Left ventricle myocardium inferior (tissue), 1 donor: ENCODE measurements at regions not wholly inside any gene's neighbourhood (a gene's known extent, or its start where the extent isn't known, plus 50 kb on each side); places are given as distances from the start of the nearest gene placed in this dataset.

ENCODE experiments used
- DNase-seq: peaks from one replicate; pipeline ENCODE4 v3.0.0-alpha.2; 2020
- H3K27ac ChIP-seq: fragments of 200-600 bp; replicated peaks from 2 replicates; pipeline ENCODE4 v1.8.0; 2021
- H3K27me3 ChIP-seq: fragments of 200-600 bp; 2 replicates; pipeline ENCODE4 v1.8.0; 2021; ENCODE audit warnings: low read depth
- H3K36me3 ChIP-seq: fragments of 200-600 bp; 2 replicates; pipeline ENCODE4 v1.8.0; 2021
- H3K4me1 ChIP-seq: fragments of 200-600 bp; 2 replicates; pipeline ENCODE4 v1.8.0; 2021
- H3K4me3 ChIP-seq: fragments of 200-600 bp; 2 replicates; pipeline ENCODE4 v1.8.0; 2021; ENCODE audit warnings: mild to moderate bottlenecking, moderate library complexity
- H3K9me3 ChIP-seq: fragments of 200-600 bp; replicated peaks from 2 replicates; pipeline ENCODE4 v1.8.0; 2021
- intact Hi-C: fragments of 100-400 bp; cut with micrococcal nuclease; formaldehyde crosslinking; loops from one replicate; pipeline ENCODE4 v1.11.0; 2022
- TF ChIP-seq, protein P1 (sequence below): fragments of 200-600 bp; IDR thresholded peaks from 2 replicates; pipeline ENCODE4 v1.8.0; 2021; ENCODE audit warnings: antibody characterized with exemption, mild to moderate bottlenecking, borderline replicate concordance
- donor health status: DM: no; HTN: yes; CAD: no; lungs with severe emphysema.

DNA sequence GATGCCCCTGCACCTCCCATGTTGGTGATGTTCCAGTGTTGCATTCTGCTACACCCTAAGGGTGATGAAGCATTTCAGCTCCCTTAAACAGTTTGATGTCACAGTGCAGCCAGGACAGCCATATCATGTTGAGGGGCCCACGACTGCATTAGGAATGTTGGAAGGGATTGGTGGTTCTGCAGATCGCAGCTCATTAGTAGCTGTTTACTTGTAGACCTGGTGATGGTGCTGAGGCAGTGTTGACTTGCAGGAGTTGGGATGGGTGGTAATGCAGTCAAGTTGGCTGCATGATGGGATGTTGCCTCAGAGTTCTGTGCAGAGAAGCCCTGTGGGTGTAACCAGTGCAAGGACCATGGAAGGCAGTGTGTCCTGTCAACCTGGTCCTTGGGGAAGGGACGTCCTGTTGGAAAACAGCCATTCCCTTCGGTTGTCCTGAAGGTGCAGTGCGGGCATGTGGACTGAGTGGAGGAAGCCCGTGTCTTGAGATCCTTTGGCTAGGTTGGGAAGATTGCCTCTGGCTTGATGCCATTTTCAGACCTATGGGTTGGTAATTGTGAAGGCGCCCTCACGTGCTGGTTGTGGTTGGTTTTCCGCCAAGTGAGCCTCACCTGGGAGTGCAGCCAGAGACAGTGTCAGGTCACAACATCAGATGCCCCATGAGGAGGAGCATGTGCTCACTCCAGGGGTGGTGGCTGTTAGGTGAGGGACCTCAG, 100.7 kb downstream of the SNRPN start:
- Histone ChIP-seq H3K27me3 (no peaks in the 10 kb centered on the region), H3K4me1 (no peaks in the 10 kb centered on the region), H3K9me3 (peaks cover 100% of the 10 kb centered on the region), H3K36me3 (peaks cover 100% of the 10 kb centered on the region), H3K4me3 (no peak overlapping the region), H3K27ac (no peak overlapping the region)
- intact Hi-C loops, result no loop called here
- TF ChIP-seq, protein P1, sequence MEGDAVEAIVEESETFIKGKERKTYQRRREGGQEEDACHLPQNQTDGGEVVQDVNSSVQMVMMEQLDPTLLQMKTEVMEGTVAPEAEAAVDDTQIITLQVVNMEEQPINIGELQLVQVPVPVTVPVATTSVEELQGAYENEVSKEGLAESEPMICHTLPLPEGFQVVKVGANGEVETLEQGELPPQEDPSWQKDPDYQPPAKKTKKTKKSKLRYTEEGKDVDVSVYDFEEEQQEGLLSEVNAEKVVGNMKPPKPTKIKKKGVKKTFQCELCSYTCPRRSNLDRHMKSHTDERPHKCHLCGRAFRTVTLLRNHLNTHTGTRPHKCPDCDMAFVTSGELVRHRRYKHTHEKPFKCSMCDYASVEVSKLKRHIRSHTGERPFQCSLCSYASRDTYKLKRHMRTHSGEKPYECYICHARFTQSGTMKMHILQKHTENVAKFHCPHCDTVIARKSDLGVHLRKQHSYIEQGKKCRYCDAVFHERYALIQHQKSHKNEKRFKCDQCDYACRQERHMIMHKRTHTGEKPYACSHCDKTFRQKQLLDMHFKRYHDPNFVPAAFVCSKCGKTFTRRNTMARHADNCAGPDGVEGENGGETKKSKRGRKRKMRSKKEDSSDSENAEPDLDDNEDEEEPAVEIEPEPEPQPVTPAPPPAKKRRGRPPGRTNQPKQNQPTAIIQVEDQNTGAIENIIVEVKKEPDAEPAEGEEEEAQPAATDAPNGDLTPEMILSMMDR, result no peak
- no peak for DNase-seq

DNA sequence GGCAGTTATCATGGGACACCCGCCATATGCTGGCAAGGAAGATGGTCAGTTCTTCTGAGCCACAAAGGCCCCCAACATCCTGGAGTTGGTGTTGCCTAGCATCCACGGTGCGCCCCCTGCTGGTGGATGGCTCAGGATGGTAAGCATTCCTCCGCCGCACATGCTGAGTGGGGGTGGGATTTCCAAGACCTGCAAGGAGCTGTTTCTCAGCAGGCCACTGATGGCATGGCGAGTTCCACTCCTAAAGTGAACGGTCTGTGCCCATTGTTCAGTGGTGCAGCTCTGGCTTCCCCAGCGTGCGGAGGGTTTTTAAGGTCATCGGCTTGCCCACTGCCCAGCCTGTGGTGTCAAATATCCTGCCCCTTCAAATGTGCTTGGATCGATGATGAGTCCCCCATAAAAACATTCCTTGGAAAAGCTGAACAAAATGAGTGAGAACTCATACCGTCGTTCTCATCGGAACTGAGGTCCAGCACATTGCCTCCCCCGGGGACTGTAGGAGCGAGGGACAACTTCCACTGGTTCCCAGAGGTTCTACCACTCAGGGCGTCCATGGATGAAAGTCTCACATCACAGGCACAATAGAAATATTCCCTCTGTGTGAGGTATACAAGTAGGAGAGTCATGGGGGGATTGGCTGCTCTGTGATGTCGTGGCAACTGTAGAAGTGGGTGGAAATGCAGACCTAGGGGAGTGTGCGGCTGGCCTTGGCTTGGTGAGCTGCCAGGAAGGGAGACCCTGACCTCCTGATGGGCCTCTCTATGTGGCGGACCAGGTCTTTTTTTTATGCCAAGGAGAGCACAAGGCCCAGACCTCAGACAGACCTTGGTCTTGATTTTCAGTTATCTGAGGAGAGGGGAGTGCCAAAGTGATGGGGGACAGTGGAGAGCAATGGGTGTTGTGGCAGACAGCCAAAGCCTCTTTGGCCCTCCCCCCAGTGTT, 102.0 kb downstream of the SNRPN start:
- Histone ChIP-seq H3K27me3 (no peaks in the 10 kb centered on the region), H3K4me3 (no peak overlapping the region), H3K27ac (no peak overlapping the region), H3K4me1 (no peaks in the 10 kb centered on the region), H3K36me3 (peaks cover 100% of the 10 kb centered on the region), H3K9me3 (peaks cover 100% of the 10 kb centered on the region)
- intact Hi-C loops, result no loop called here
- TF ChIP-seq, protein P1, result no peak
- DNase-seq, result no peak

DNA sequence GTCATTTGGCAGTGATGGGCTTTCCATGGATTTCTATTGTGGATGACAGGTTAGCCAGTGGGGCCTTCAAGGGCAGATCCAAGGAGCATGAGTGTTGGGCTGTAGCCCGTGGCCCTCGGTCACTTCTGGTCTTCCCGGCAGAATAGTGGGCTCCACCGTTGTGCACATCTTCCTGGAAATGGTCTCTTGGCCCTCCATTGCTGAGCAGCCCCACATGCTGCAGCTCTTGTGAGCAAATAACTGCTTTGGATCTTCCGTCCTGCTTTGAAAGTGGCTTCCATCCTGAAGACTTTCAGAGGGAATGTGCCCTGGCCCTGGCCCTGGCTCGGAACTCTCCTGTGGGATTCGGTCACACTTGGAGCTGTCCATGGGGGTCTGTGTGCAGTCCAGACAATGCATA, 102.8 kb downstream of the SNRPN start:
- Histone ChIP-seq H3K9me3 (peaks cover 100% of the 10 kb centered on the region), H3K27ac (no peak overlapping the region), H3K36me3 (peaks cover 100% of the 10 kb centered on the region), H3K4me3 (no peak overlapping the region), H3K4me1 (no peaks in the 10 kb centered on the region), H3K27me3 (no peaks in the 10 kb centered on the region)
- TF ChIP-seq, protein P1, result no peak
- intact Hi-C loops, result no loop called here
- DNase-seq, result no peak

DNA sequence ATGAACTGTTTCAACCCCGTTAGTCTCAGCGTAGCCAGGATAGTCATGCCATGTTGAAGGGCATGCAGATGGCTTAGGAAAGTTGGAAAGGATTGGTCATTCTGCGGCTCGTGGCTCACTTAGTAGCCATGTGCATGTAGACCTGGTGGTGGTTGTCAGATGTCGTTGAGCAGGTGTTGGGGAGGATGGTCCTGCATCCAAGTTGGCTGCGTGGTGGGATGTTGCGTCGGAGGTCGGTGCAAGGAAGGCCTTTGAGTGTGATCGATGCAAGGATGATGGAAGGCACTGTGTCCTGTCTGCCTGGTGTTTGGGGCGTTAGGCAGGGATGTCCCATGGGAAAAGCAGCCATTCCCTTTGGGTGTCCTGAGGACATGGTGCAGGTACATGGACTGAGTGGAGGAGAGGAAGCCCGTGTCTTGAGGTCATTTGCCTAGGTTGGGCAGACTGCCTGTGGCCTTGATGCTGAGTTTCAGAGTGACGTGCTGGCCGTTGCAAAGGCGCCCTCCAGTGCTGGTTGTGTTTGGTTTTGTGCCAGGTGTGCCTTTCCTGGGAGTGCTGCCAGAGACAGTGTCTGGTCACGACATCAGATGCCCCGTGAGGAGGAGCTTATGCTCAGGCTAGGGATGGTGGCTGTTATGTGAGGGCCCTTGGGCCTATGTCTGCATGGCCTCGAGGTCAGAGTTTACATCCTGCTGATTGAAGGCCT, 103.4 kb downstream of the SNRPN start:
- H3K4me3 ChIP-seq, result no peak overlapping the region
- DNase-seq, result no peak
- TF ChIP-seq, protein P1, result no peak
- intact Hi-C loops, result no loop called here
- peaks cover 100% of the 10 kb centered on the region for H3K36me3 ChIP-seq
- peaks cover 100% of the 10 kb centered on the region for H3K9me3 ChIP-seq
- no peaks in the 10 kb centered on the region for H3K4me1 ChIP-seq
- H3K27me3 ChIP-seq, result no peaks in the 10 kb centered on the region
- no peak overlapping the region for H3K27ac ChIP-seq

DNA sequence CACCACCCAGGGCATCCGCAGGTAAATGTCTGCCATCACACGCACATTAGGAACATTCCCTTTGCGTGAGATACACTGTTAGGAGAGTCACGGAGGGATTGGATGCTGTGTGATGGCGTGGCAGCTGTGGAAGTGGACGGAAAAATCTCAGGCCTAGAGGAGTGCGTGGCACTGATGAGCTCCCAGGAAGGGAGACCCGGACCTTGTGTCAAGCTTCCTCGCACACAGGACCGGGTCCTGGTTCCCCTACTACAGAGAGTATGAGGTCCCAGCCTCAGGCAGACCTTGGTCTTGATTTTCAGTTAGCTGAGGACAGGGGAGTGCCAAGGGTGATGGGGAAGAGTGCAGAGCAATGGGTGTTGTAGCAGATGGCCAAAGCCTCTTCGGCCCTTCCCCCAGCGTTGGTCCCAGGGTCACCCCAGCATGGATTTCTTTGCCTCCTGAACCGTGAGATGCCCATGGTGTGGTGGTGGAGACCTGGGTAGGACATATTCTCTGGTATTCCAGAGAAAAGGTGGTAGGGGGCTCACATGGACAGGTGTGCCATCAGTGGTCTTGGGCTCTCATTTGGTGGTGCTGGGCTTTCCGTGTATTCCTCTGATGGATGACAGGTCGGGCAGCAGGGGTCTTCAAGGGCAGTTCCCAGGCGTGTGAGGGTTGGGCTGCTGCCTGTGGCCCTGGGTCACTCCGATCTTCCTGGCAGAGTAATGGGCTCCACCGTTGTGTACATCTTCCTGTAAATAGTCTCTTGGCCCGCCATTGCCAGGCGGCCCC, 105.1 kb downstream of the SNRPN start:
- DNase-seq, result no peak
- no peaks in the 10 kb centered on the region for H3K27me3 ChIP-seq
- no peak overlapping the region for H3K27ac ChIP-seq
- intact Hi-C loops, result no loop called here
- no peak overlapping the region for H3K4me3 ChIP-seq
- peaks cover 100% of the 10 kb centered on the region for H3K9me3 ChIP-seq
- peaks cover 100% of the 10 kb centered on the region for H3K36me3 ChIP-seq
- TF ChIP-seq, protein P1, result no peak
- no peaks in the 10 kb centered on the region for H3K4me1 ChIP-seq
